Astrocyte of the spinal cord (primary cell): ENCODE measurements at regions not wholly inside any gene's neighbourhood (a gene's known extent, or its start where the extent isn't known, plus 50 kb on each side); places are given as distances from the start of the nearest gene placed in this dataset.
"Not testable (repeated sequence)": the region's sequence is repeated elsewhere in the genome, so short reads cannot be mapped to it uniquely, and the experiment has no call there.

Experiments used
- DNase-seq: peaks from one replicate; pipeline ENCODE4 v3.0.0; 2011; ENCODE audit warnings: low read depth, low spot score
- H3K4me3 ChIP-seq: 2 replicates; pipeline ENCODE4 v1.5.1; 2011; ENCODE audit warnings: low read depth, mild to moderate bottlenecking, low read length, moderate library complexity
- CTCF ChIP-seq: IDR thresholded peaks from 2 replicates; pipeline ENCODE4 v1.5.1; 2012; ENCODE audit warnings: low read depth, mild to moderate bottlenecking, low read length, inconsistent platforms
- in situ Hi-C: cut with HindIII; loops from 2 replicates; pipeline ENCODE4 v1.10.0; 2017; ENCODE audit warnings: low sequenced_read_pairs

DNA sequence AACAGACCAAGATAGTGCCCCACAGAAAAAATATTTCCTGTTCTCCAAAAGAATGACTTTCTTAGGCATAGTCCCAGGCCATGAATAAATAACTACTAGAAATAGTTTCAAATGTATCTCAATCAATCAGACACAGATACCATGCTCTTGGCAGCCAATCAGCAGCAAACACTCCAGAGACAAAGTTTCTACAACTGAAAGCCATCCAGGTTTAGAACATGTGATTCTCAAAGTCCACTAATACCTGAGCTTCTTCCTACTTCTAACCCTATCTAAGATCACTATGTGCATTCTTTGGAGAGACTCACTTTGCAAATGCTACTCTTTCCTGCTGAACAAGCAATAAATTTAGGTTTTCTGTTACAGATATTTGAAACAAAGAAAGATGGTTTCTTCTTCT, 425.8 kb upstream of the GRIN3A start:
- no peak for DNase-seq
- no peak overlapping the region for H3K4me3 ChIP-seq
- TF ChIP-seq CTCF, result no peak
- in situ Hi-C loops, result no loop called here

DNA sequence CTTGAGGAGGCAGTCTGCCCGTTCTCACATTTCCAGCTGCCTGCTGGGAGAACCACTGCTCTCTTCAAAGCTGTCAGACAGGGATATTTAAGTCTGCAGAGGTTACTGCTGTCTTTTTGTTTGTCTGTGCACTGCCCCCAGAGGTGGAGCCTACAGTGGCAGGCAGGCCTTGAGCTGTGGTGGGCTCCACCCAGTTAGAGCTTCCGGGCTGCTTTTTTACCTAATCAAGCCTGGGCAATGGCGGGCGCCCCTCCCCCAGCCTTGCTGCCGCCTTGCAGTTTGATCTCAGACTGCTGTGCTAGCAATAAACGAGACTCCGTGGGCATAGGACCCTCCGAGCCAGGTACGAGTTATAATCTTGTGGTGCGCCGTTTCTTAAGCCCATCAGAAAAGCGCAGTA, 414.6 kb upstream of the GRIN3A start:
- in situ Hi-C loops, DNase-seq, H3K4me3 ChIP-seq: not testable (repeated sequence)

GRCh38 chr9:102135768-102136167, 397.3 kb upstream of the GRIN3A start:
- DNase-seq, result no peak
- in situ Hi-C loops, result no loop called here
- no peak for TF ChIP-seq CTCF
- no peak overlapping the region for H3K4me3 ChIP-seq

DNA sequence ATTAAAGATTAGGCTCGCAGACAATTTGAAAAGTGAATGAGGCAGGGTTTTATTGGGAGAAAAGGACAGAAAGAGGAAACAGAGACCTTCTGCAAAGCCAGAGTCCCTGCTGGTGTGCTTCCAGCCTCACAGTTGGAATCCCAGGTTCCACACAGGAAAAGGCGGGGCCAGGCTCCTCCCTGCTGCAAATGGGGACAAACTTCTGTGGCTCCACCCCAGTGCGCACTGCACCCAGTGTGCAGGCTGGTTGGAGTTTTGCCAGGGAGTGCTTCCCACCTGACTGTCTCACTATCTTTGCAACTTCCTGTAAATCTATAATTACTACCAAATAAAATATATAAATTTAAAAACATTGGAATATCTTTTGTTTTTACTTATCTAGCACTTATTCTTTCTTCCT, 386.0 kb upstream of the GRIN3A start:
- no peak for DNase-seq
- no peak overlapping the region for H3K4me3 ChIP-seq
- TF ChIP-seq CTCF, result no peak
- in situ Hi-C loops, result no loop called here

DNA sequence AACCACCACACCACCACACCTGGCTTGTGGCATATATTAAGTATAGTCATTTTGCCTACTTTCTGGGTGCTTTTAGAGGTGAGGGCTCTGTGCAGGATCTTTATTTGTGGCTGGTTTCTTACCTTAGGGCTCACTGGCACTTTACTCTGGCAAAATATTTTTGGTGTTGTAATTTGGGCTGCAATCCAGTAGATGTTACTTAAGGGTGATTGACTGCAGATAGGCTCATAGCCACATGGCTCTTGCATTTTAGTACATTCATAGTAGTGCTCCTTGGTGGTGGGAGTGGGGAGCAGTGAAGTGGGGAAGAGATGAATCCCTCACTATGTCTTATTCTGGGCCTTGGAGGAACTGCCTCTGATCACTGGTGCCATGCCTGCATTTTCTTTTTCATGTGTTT, 376.1 kb upstream of the GRIN3A start:
- H3K4me3 ChIP-seq, result no peak overlapping the region
- in situ Hi-C loops, result no loop called here
- no peak for TF ChIP-seq CTCF
- no peak for DNase-seq

DNA sequence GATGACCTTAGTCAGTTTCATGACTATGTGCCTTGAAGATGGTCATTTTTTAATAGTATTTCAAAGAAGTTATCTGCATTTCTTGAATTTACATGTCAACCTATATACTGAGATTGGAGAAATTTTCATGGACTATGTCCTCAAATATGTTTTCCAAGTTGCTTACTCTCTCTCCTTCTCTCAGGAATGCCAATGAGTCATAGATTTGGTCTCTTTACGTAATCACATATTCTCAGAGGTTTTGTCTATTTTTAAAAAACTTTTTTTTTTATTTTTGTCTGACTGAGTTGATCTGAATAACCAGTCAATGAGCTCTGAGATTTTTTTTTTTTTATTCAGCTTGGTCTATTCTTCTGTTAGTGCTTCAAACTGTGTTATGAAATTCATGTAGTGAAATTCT, 374.7 kb upstream of the GRIN3A start:
- TF ChIP-seq CTCF, result no peak
- H3K4me3 ChIP-seq, result no peak overlapping the region
- in situ Hi-C loops, result no loop called here
- DNase-seq, result peak; percentile 0

DNA sequence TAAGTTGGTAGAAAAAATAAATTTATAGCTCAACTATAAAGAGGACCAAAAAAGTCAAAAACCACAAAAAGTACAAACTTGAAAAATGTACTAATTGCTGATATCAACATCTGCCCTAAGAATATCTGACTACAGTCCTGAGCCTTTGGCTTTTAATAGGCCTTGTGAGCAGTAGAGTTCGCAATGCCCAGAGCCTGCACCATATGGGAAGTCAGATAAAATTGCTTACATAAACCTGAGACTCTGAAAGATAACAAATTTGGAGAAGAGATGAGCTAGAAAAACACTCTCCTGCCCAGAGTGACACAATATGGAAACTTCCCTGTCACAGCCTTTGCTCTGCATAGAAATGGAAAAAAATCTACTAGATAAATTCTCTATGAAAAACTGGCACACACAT, 368.0 kb upstream of the GRIN3A start:
- no peak overlapping the region for H3K4me3 ChIP-seq
- in situ Hi-C loops, result no loop called here
- no peak for DNase-seq
- TF ChIP-seq CTCF, result no peak
